SK-N-SH (cell line): ENCODE measurements at regions not wholly inside any gene's neighbourhood (a gene's known extent, or its start where the extent isn't known, plus 50 kb on each side); places are given as distances from the start of the nearest gene placed in this dataset.

Experiments
- CTCF ChIA-PET: fragments of 300-600, 350-600 bp; formaldehyde crosslinking; extraction: SDS; loops from one replicate; lab custom pipeline; 2021; lab: Yijun Ruan, JAX
- POLR2A ChIA-PET: fragments of 350-600 bp; sonication (Branson Sonifier 250); formaldehyde crosslinking; extraction: SDS; loops from one replicate; lab custom pipeline; 2020; ENCODE audit warnings: antibody characterized with exemption, inconsistent platforms; lab: Yijun Ruan, JAX
- DNase-seq: peaks from one replicate; pipeline ENCODE4 v3.0.0; 2012
- H2AFZ ChIP-seq: fragments of 200-600 bp; sonication (generic); 2 replicates; pipeline ENCODE4 v1.8.1; 2016; ENCODE audit warnings: antibody characterized with exemption, mild to moderate bottlenecking, low read depth
- H3F3A ChIP-seq: fragments of 200-600 bp; sonication (generic); replicated peaks from 2 replicates; pipeline ENCODE3; 2016; ENCODE audit warnings: antibody characterized with exemption, mild to moderate bottlenecking; ENCODE audit not compliant: insufficient read depth
- H3K27ac ChIP-seq, 2 experiments: fragments of 200-500 bp in 1 of 2; fragments of 200-600 bp in 1 of 2; sonication (Bioruptor generic) in 1 of 2; sonication (generic), shearing (Covaris generic) in 1 of 2; 2 replicates each; pipeline versions ENCODE4 v1.5.1 to v1.6.1; 2014 to 2016; ENCODE audit warnings: low read depth in 2 of 2, inconsistent platforms in 1 of 2, low read length in 1 of 2, mild to moderate bottlenecking in 1 of 2, mixed read lengths in 1 of 2
- H3K27me3 ChIP-seq: fragments of 200-600 bp; sonication (generic), shearing (Covaris generic); 2 replicates; pipeline ENCODE4 v1.6.1; 2016; ENCODE audit warnings: mixed run types; ENCODE audit not compliant: insufficient read depth
- H3K36me3 ChIP-seq, 2 experiments: fragments of 200-500 bp in 1 of 2; fragments of 200-600 bp in 1 of 2; sonication (Bioruptor generic) in 1 of 2; sonication (generic) in 1 of 2; replicated peaks in 1 of 2; 2 replicates each; pipeline versions ENCODE3 to v1.5.1; 2014 to 2016; ENCODE audit warnings: low read length in 1 of 2, mild to moderate bottlenecking in 1 of 2; ENCODE audit not compliant: insufficient read depth in 2 of 2, control insufficient read depth in 1 of 2
- H3K4me1 ChIP-seq, 2 experiments: fragments of 200-500 bp in 1 of 2; fragments of 200-600 bp in 1 of 2; sonication (Bioruptor generic) in 1 of 2; sonication (generic), shearing (Covaris generic) in 1 of 2; 2 replicates each; pipeline versions ENCODE4 v1.5.1 to v1.6.1; 2014 to 2016; ENCODE audit warnings: low read depth in 1 of 2, low read length in 1 of 2, mixed run types in 1 of 2; ENCODE audit not compliant: insufficient read depth in 2 of 2, control insufficient read depth in 1 of 2
- H3K4me2 ChIP-seq: fragments of 200-600 bp; sonication (generic), shearing (Covaris generic); 2 replicates; pipeline ENCODE4 v1.6.1; 2017; ENCODE audit warnings: mixed run types
- H3K4me3 ChIP-seq, 2 experiments: fragments of 200-500 bp in 1 of 2; fragments of 200-600 bp in 1 of 2; sonication (Bioruptor generic) in 1 of 2; sonication (generic), shearing (Covaris generic) in 1 of 2; 2 replicates each; pipeline versions ENCODE4 v1.5.1 to v1.8.1; 2014 to 2016; ENCODE audit warnings: low read depth in 2 of 2, inconsistent platforms in 1 of 2, low read length in 1 of 2, mild to moderate bottlenecking in 1 of 2, mixed read lengths in 1 of 2, moderate library complexity in 1 of 2
- H3K79me2 ChIP-seq: fragments of 200-600 bp; sonication (generic); 2 replicates; pipeline ENCODE4 v1.8.1; 2017; ENCODE audit warnings: mild to moderate bottlenecking; ENCODE audit not compliant: insufficient read depth
- H3K9ac ChIP-seq: fragments of 200-600 bp; sonication (generic); 2 replicates; pipeline ENCODE4 v1.6.1; 2017; ENCODE audit warnings: mixed run types
- H3K9me2 ChIP-seq: fragments of 200-600 bp; sonication (generic); 2 replicates; pipeline ENCODE4 v1.6.1; 2017; ENCODE audit warnings: mixed run types
- H3K9me3 ChIP-seq: fragments of 200-600 bp; sonication (generic); 2 replicates; pipeline ENCODE4 v1.6.1; 2017; ENCODE audit warnings: mixed run types, mild to moderate bottlenecking, moderate library complexity
- H4K20me1 ChIP-seq: fragments of 200-600 bp; sonication (generic); 2 replicates; pipeline ENCODE4 v1.6.1; 2017; ENCODE audit warnings: mild to moderate bottlenecking, mixed run types; ENCODE audit not compliant: insufficient read depth
- CHD2 ChIP-seq: fragments of 150-350 bp; IDR thresholded peaks from 2 replicates; pipeline ENCODE4 v1.6.1; 2018; ENCODE audit warnings: low read length; ENCODE audit not compliant: partially characterized antibody
- EP300 ChIP-seq, 2 experiments: IDR thresholded peaks; 2 replicates each; pipeline versions ENCODE4 v1.4.0 to v1.6.1; 2012; ENCODE audit warnings: borderline replicate concordance in 1 of 2, low read depth in 1 of 2, low read length in 1 of 2
- GABPA ChIP-seq: IDR thresholded peaks from 2 replicates; pipeline ENCODE4 v1.4.0; 2012; ENCODE audit warnings: low read depth, mild to moderate bottlenecking
- GATA2 ChIP-seq: sonication (generic); formaldehyde crosslinking; IDR thresholded peaks from 2 replicates; pipeline ENCODE4 v1.5.0; 2020; ENCODE audit warnings: mild to moderate bottlenecking, missing genetic modification reagents
- IRF3 ChIP-seq: fragments of 150-350 bp; IDR thresholded peaks from 2 replicates; pipeline ENCODE4 v1.6.1; 2016; ENCODE audit warnings: mild to moderate bottlenecking, low read depth, low read length
- MEF2A ChIP-seq: IDR thresholded peaks from 2 replicates; pipeline ENCODE4 v1.4.0; 2012; ENCODE audit warnings: low read depth, borderline replicate concordance
- NRF1 ChIP-seq: IDR thresholded peaks from 2 replicates; pipeline ENCODE4 v1.6.1; 2012; ENCODE audit warnings: low read depth, mild to moderate bottlenecking, low read length
- RAD21 ChIP-seq: IDR thresholded peaks from 2 replicates; pipeline ENCODE4 v1.6.1; 2012; ENCODE audit warnings: mild to moderate bottlenecking, low read length
- RCOR1 ChIP-seq: fragments of 150-350 bp; IDR thresholded peaks from 2 replicates; pipeline ENCODE4 v1.6.1; 2017; ENCODE audit warnings: antibody characterized with exemption, low read length
- RFX5 ChIP-seq: IDR thresholded peaks from 2 replicates; pipeline ENCODE4 v1.6.1; 2012; ENCODE audit warnings: mild to moderate bottlenecking, improper control_type of control experiment, low read length
- RXRA ChIP-seq: IDR thresholded peaks from 2 replicates; pipeline ENCODE4 v1.4.0; 2012; ENCODE audit warnings: low read depth, mild to moderate bottlenecking, borderline replicate concordance
- SIN3A ChIP-seq: IDR thresholded peaks from 2 replicates; pipeline ENCODE4 v1.6.1; 2012; ENCODE audit warnings: low read depth, mild to moderate bottlenecking, low read length, moderate library complexity, borderline replicate concordance
- SMC3 ChIP-seq: IDR thresholded peaks from 2 replicates; pipeline ENCODE4 v1.6.1; 2012; ENCODE audit warnings: low read depth, low read length, improper control_type of control experiment
- TCF12 ChIP-seq: IDR thresholded peaks from 2 replicates; pipeline ENCODE4 v1.4.0; 2012
- TEAD4 ChIP-seq: IDR thresholded peaks from 2 replicates; pipeline ENCODE4 v1.4.0; 2012; ENCODE audit warnings: mild to moderate bottlenecking, borderline replicate concordance; ENCODE audit not compliant: insufficient read depth
- YY1 ChIP-seq: IDR thresholded peaks from 2 replicates; pipeline ENCODE4 v1.4.0; 2012; ENCODE audit warnings: low read depth, mild to moderate bottlenecking
- ZBTB33 ChIP-seq: IDR thresholded peaks from 2 replicates; pipeline ENCODE4 v1.4.0; 2012; ENCODE audit warnings: low read depth, borderline replicate concordance
- WGBS: methylation state at CpG from one replicate; pipeline ENCODE4 v1.1.6; 2017; ENCODE audit warnings: low lambda C conversion rate; 5-methylcytosine and 5-hydroxymethylcytosine counted together

- TF ChIP-seq TCF12 = no peak
- peak; percentile 11; the same call in 1 of the 2 replicates for TF ChIP-seq GATA2
These were observed 122.6 kb upstream of the IFNGR1 start (continued) for GRCh38 chr6:137341681-137342195.

DNA sequence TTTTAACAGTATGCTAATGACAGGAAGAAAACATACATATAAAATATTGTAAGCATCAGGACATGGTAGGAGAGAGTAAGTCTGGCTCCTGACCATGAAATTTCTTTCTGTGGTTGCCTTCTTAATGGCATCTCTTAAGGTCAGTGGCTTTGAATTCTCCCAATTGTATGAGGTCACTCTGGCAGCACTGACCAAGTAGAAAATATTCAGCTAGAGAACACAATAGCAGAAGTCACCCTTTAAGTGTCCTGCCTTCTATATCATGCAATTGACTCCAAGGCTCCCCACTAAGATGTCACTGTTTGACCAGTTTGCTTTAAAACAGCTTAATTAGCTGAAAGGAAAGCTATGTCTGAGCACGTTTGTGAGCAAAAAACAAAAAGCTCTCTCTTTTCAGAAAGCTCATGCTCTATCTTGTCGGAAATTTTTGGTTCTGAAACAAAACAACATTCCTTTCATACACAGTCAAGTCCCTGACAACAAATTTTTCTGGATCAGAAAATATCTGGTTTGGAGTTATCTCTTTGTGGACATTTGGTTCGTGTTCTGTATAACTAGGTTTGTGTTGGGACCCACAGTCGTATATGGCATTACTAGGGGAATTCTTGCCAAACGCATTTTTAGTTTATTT is 120.9 kb upstream of the IFNGR1 start:
- POLR2A ChIA-PET = no interaction called here
- no peak overlapping the region for H2AFZ ChIP-seq

DNA sequence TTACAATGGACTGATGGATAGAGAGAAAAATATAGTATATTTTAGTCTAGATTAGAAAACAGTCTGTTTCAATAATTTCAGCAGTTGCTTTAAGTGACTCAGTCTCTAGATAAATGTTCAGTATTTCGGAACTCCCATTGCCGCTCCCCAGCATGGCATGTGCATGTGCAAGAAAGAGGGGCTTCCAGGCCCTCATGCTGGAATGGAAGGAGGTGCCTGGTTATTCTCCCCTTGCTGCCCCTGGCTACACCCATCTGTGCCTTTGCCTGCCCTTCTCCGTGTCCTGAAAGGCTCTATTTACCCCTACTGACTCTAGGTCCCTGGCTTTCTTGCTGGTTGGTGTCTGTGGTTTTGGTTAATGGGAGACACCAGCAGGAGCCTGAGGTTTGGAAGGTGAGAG is 115.7 kb upstream of the IFNGR1 start:
- ChIA-PET CTCF (no interaction called here), POLR2A (no interaction called here)

More for the DNA sequence above, 120.9 kb upstream of the IFNGR1 start:
- no peaks in the 10 kb centered on the region for H3K79me2 ChIP-seq
- H3K9ac ChIP-seq = no peak overlapping the region
- WGBS = 15% methylated on average over 5 of the region's 5 CpGs
- H3K4me1 ChIP-seq = peaks cover 0 to 9% of the 10 kb centered on the region in 2 experiments; a peak in 2 of 4 replicates
- DNase-seq = no peak
- H3K4me3 ChIP-seq = no peak overlapping the region
- no peaks in the 10 kb centered on the region for H4K20me1 ChIP-seq
- TF ChIP-seq TCF12 = no peak
- TF ChIP-seq GATA2 = no peak
- CTCF ChIA-PET = interaction anchor here (1.0 to 1.2 kb wide), 2 partner anchors 10 to 20 kb away, joined by 4 read pairs; no protein-coding TSS in a partner anchor
- H3K9me2 ChIP-seq = no peaks in the 10 kb centered on the region
- H3K27me3 ChIP-seq = no peaks in the 10 kb centered on the region
- H3F3A ChIP-seq = no peaks in the 10 kb centered on the region
- no peaks in the 10 kb centered on the region for H3K9me3 ChIP-seq
- H3K27ac ChIP-seq = no peak overlapping the region
- no peaks in the 10 kb centered on the region for H3K36me3 ChIP-seq
- H3K4me2 ChIP-seq = no peak overlapping the region

More for the DNA sequence above, 115.7 kb upstream of the IFNGR1 start:
- H3K79me2 ChIP-seq = no peaks in the 10 kb centered on the region
- TF ChIP-seq CHD2 = no peak
- no peak for TF ChIP-seq IRF3
- TF ChIP-seq GABPA = no peak
- no peak for TF ChIP-seq EP300 (IDR thresholded peaks at IDR 0.05; ENCODE audit: borderline replicate concordance in 1 of 2, low read depth in 1 of 2, low read length in 1 of 2)
- TF ChIP-seq RXRA = no peak
- TF ChIP-seq YY1 = no peak
- TF ChIP-seq RAD21 = no peak
- no peak for TF ChIP-seq SMC3
- TF ChIP-seq NRF1 = no peak
- TF ChIP-seq MEF2A = no peak
- no peak for TF ChIP-seq RFX5
- TF ChIP-seq TEAD4 = no peak
- TF ChIP-seq RCOR1 = no peak
- TF ChIP-seq SIN3A = no peak
- no peak for TF ChIP-seq ZBTB33
- no peak overlapping the region for H3K9ac ChIP-seq
- no peak overlapping the region for H2AFZ ChIP-seq
- no peaks in the 10 kb centered on the region for H3F3A ChIP-seq
- WGBS = 11% methylated on average over 3 of the region's 3 CpGs
- no peak overlapping the region for H3K27ac ChIP-seq
- no peaks in the 10 kb centered on the region for H4K20me1 ChIP-seq
- H3K4me3 ChIP-seq = no peak overlapping the region
- no peak for DNase-seq
- H3K36me3 ChIP-seq = no peaks in the 10 kb centered on the region
- no peaks in the 10 kb centered on the region for H3K4me1 ChIP-seq
- no peaks in the 10 kb centered on the region for H3K9me3 ChIP-seq
- no peak overlapping the region for H3K4me2 ChIP-seq
- no peaks in the 10 kb centered on the region for H3K9me2 ChIP-seq
- H3K27me3 ChIP-seq = no peaks in the 10 kb centered on the region
